ENCODE measurements at regions not wholly inside any gene's neighbourhood (a gene's known extent, or its start where the extent isn't known, plus 50 kb on each side); places are given as distances from the start of the nearest gene placed in this dataset.

DNA sequence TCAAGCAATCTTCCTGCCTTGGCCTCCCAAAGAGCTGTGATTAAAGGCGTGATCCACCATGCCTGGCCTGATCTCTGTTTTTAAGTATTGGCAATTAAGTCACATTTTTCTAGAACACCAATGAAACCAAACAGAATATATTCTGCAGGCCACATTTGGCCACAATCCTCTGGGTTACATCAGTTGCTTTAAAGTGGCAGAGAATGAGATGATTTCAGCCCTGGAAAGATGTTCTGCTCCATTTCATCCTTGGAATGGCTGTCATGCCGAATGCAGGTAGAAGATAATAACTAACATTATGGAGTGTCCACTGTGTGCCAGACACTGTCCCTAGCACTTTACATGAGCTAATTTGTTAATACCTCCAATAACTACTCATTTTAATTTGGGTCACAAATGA, 154.4 kb downstream of the PTPN11 start:
- TF ChIP-seq, protein P1, sequence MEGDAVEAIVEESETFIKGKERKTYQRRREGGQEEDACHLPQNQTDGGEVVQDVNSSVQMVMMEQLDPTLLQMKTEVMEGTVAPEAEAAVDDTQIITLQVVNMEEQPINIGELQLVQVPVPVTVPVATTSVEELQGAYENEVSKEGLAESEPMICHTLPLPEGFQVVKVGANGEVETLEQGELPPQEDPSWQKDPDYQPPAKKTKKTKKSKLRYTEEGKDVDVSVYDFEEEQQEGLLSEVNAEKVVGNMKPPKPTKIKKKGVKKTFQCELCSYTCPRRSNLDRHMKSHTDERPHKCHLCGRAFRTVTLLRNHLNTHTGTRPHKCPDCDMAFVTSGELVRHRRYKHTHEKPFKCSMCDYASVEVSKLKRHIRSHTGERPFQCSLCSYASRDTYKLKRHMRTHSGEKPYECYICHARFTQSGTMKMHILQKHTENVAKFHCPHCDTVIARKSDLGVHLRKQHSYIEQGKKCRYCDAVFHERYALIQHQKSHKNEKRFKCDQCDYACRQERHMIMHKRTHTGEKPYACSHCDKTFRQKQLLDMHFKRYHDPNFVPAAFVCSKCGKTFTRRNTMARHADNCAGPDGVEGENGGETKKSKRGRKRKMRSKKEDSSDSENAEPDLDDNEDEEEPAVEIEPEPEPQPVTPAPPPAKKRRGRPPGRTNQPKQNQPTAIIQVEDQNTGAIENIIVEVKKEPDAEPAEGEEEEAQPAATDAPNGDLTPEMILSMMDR (IDR thresholded peaks at IDR 0.05) = no peak
- TF ChIP-seq EZH2 (IDR thresholded peaks at IDR 0.05) = no peak

Measured in neural progenitor cell (in vitro differentiated cells).